Stomach (tissue), 8 donors: ENCODE measurements at regions not wholly inside any gene's neighbourhood (a gene's known extent, or its start where the extent isn't known, plus 50 kb on each side); places are given as distances from the start of the nearest gene placed in this dataset.

Source experiments
- DNase-seq, 2 donors: peaks; one replicate each; pipeline versions ENCODE4 v3.0.0 to v3.0.0-alpha.2; 2013 to 2019
- H3K27ac ChIP-seq, 5 donors: fragments of 200-600 bp in 4 of 5; sonication (generic) in 4 of 5; one replicate each; pipeline ENCODE4 v1.5.1; 2013 to 2019; ENCODE audit warnings: mild to moderate bottlenecking in 1 of 5, moderate library complexity in 1 of 5
- H3K27me3 ChIP-seq, 3 donors: fragments of 200-600 bp; sonication (generic); one replicate each; pipeline ENCODE4 v1.5.1; 2017 to 2019; ENCODE audit warnings: mixed run types in 1 of 3
- H3K36me3 ChIP-seq, 4 donors: fragments of 200-600 bp; sonication (generic); 1 replicate in 3 of 4; 2 replicates in 1 of 4; pipeline ENCODE4 v1.5.1; 2016 to 2019
- H3K4me1 ChIP-seq, 4 donors: fragments of 200-600 bp; sonication (generic); one replicate each; pipeline ENCODE4 v1.5.1; 2016 to 2019
- H3K4me3 ChIP-seq, 4 donors: fragments of 200-600 bp; sonication (generic) in 3 of 4; one replicate each; pipeline ENCODE4 v1.5.1; 2016 to 2019; ENCODE audit warnings: mild to moderate bottlenecking in 1 of 4
- H3K9me3 ChIP-seq, 4 donors: fragments of 200-600 bp; sonication (generic); one replicate each; pipeline ENCODE4 v1.5.1; 2016 to 2019
- CTCF ChIP-seq, 7 experiments: fragments of 450-650 bp in 4 of 7; fragments of 200-600 bp in 3 of 7; sonication (generic) in 3 of 7; IDR thresholded peaks; one replicate each; pipeline ENCODE4 v1.5.1; 2016 to 2019; ENCODE audit warnings: antibody characterized with exemption in 7 of 7, control low read depth in 2 of 7, mild to moderate bottlenecking in 1 of 7
- EP300 ChIP-seq: sonication (generic); formaldehyde crosslinking; IDR thresholded peaks from one replicate; pipeline ENCODE4 v1.6.1; 2017; ENCODE audit warnings: antibody characterized with exemption
- POLR2A ChIP-seq, 4 donors: fragments of 450-650 bp; IDR thresholded peaks; one replicate each; pipeline ENCODE4 v1.6.1; 2016; ENCODE audit warnings: antibody characterized with exemption in 4 of 4, control low read depth in 2 of 4, mild to moderate bottlenecking in 1 of 4, moderate library complexity in 1 of 4
- POLR2AphosphoS5 ChIP-seq, 3 donors: sonication (generic); formaldehyde crosslinking; IDR thresholded peaks; one replicate each; pipeline ENCODE4 v1.6.1; 2016; ENCODE audit warnings: antibody characterized with exemption in 3 of 3
- WGBS, 5 donors: extraction: QIAGEN DNeasy Blood & Tissue Kit in 3 of 5; methylation state at CpG; one replicate each; pipeline versions ENCODE4 v1.1.5 to v1.1.7; 2013 to 2018; 5-methylcytosine and 5-hydroxymethylcytosine counted together
- intact Hi-C: fragments of 100-400 bp; cut with DNase I; formaldehyde crosslinking; loops from one replicate; pipeline ENCODE4 v1.15.1; 2023; ENCODE audit warnings: low total_unique reads
- donor health status: healthy with polysubstance abuse.
- donor health status: Bipolar disorder and iron deficiency.
- donor health status: healthy.

- Histone ChIP-seq H3K4me3 (no peak overlapping the region), H3K27me3 (peaks cover 0 to 4% (median 0%) of the 10 kb centered on the region in 3 donors), H3K4me1 (no peaks in the 10 kb centered on the region), H3K36me3 (no peaks in the 10 kb centered on the region), H3K9me3 (no peaks in the 10 kb centered on the region), H3K27ac (no peak overlapping the region)
- WGBS, 5 donors, result 76 to 89% (median 83%) methylated on average over 13 of the region's 13 CpGs
- no peak for DNase-seq
- intact Hi-C loops, result no loop called here
- TF ChIP-seq POLR2AphosphoS5 (IDR thresholded peaks at IDR 0.05), result no peak
- no peak for TF ChIP-seq EP300
- TF ChIP-seq POLR2A (IDR thresholded peaks at IDR 0.05), result no peak
- TF ChIP-seq CTCF (IDR thresholded peaks at IDR 0.05), result no peak
These were observed 367.7 kb upstream of the SHH start for GRCh38 chr7:156179872-156180390.

DNA sequence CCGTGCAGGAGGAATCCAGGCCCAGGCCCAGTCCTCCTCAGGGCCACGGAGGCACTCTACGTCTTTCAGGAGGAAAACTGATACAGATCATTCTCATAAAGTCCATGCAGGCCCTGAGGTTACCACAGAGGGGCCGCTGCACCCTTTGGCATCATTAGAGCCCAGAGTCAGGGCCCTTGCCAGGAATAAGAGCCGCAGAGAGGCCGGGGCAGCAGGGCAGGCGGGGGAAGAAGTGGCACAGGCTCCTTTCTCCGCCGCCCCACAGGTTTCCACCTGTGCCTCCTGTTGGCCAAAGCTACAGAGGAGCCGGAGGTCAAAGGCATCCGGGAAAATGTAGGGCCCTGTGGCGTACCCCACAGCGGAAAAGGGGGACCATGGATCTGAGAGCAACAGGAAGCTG, 366.6 kb upstream of the SHH start:
- WGBS, 5 donors, result 82 to 94% (median 88%) methylated on average over 7 to 13 of the region's 13 CpGs
- DNase-seq, result no peak
- H3K4me1 ChIP-seq, result no peaks in the 10 kb centered on the region
- H3K9me3 ChIP-seq, result no peaks in the 10 kb centered on the region
- H3K36me3 ChIP-seq, result no peaks in the 10 kb centered on the region
- TF ChIP-seq EP300 (no peak), POLR2AphosphoS5 (IDR thresholded peaks at IDR 0.05) (no peak), CTCF (IDR thresholded peaks at IDR 0.05) (no peak)
- no peak overlapping the region for H3K4me3 ChIP-seq
- intact Hi-C loops, result no loop called here
- H3K27ac ChIP-seq, result no peak overlapping the region
- H3K27me3 ChIP-seq, result peaks cover 0 to 4% (median 0%) of the 10 kb centered on the region in 3 donors

GRCh38 chr7:156178214-156178613, 366.0 kb upstream of the SHH start:
- Histone ChIP-seq H3K4me3 (no peak overlapping the region), H3K9me3 (no peaks in the 10 kb centered on the region), H3K27ac (no peak overlapping the region), H3K36me3 (no peaks in the 10 kb centered on the region), H3K4me1 (no peaks in the 10 kb centered on the region), H3K27me3 (peaks cover 0 to 4% (median 0%) of the 10 kb centered on the region in 3 donors)
- DNase-seq, result no peak
- 69 to 76% (median 71%) methylated on average over 14 to 15 of the region's 15 CpGs for WGBS, 5 donors
- intact Hi-C loops, result no loop called here
- no peak for TF ChIP-seq EP300
- no peak for TF ChIP-seq CTCF (IDR thresholded peaks at IDR 0.05)
- TF ChIP-seq POLR2AphosphoS5 (IDR thresholded peaks at IDR 0.05), result no peak
- no peak for TF ChIP-seq POLR2A (IDR thresholded peaks at IDR 0.05)

GRCh38 chr7:156177422-156178055, 365.3 kb upstream of the SHH start:
- no peaks in the 10 kb centered on the region for H3K36me3 ChIP-seq
- H3K4me1 ChIP-seq, result no peaks in the 10 kb centered on the region
- TF ChIP-seq POLR2AphosphoS5 (IDR thresholded peaks at IDR 0.05), result no peak
- no peak overlapping the region for H3K4me3 ChIP-seq
- 71 to 79% (median 76%) methylated on average over 22 of the region's 22 CpGs for WGBS, 5 donors
- no peak for DNase-seq
- H3K9me3 ChIP-seq, result no peaks in the 10 kb centered on the region
- intact Hi-C loops, result no loop called here
- H3K27ac ChIP-seq, result no peak overlapping the region
- H3K27me3 ChIP-seq, result peaks cover 0 to 4% (median 0%) of the 10 kb centered on the region in 3 donors

DNA sequence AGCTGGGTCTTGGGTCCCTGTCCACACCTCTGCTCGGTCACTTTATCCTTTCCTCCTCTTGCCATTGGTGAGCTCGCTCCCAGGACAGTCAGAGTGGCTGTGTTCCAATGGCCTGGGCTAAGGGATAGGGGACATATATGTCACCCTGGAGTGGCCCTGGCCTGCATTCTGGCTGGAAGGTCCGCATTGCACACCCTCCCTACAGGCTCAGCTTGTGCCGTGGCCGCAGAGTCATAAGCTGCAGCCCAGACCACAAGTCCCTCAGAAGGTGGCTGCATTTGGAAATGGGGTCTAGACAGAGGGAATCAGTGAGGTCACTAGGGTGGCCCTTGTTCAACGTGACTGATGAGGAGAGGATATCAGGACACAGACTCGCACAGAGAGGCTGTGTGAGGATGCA, 363.8 kb upstream of the SHH start:
- no peak for TF ChIP-seq POLR2AphosphoS5 (IDR thresholded peaks at IDR 0.05)
- TF ChIP-seq CTCF (IDR thresholded peaks at IDR 0.05), result no peak
- TF ChIP-seq POLR2A (IDR thresholded peaks at IDR 0.05), result no peak
- no peak for TF ChIP-seq EP300
- no peak for DNase-seq
- 91 to 97% (median 92%) methylated on average over 7 of the region's 7 CpGs for WGBS, 5 donors

More for the DNA sequence above, 363.8 kb upstream of the SHH start:
- no peaks in the 10 kb centered on the region for H3K36me3 ChIP-seq
- intact Hi-C loops, result no loop called here
- no peak overlapping the region for H3K4me3 ChIP-seq
- H3K27ac ChIP-seq, result no peak overlapping the region
- peaks cover 0 to 4% (median 0%) of the 10 kb centered on the region in 3 donors for H3K27me3 ChIP-seq
- H3K4me1 ChIP-seq, result no peaks in the 10 kb centered on the region
- no peaks in the 10 kb centered on the region for H3K9me3 ChIP-seq
